ENCODE measurements at regions not wholly inside any gene's neighbourhood (a gene's known extent, or its start where the extent isn't known, plus 50 kb on each side); places are given as distances from the start of the nearest gene placed in this dataset.

DNA sequence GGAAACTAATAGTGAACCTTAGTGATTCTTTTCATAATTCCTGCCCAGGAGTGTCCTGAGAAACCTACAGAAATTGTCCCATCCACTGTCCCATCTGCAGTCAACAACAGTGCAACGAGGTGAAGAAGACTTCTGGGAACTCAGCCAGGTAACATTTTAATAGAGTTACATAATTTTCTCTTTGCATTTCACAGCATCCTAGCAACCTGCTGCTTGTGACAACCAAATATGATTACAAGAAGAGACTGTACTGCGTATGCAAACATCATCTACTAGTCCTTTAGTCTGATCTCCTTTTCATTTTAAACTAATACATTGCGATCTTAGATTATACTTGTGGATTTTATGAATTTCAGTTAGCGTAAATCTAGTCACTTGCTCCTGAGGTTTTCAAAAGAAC, 951.6 kb downstream of the TFAP2A start:
- Histone ChIP-seq H3K79me1 (ENCODE audit: insufficient read depth, low read depth, low read length, poor library complexity, severe bottlenecking) (no peaks in the 10 kb centered on the region), H3K18ac (ENCODE audit: insufficient read length, low read depth, low read length) (no peak overlapping the region), H3K9me3 (ENCODE audit: control insufficient read depth, low read depth, low read length) (no peaks in the 10 kb centered on the region), H2BK12ac (ENCODE audit: insufficient read length, low read depth, low read length) (no peak overlapping the region), H3K27ac (ENCODE audit: insufficient read length, low read depth, low read length) (no peak overlapping the region), H4K91ac (ENCODE audit: insufficient read length, low read depth, low read length) (no peak overlapping the region), H2BK15ac (ENCODE audit: low read depth, low read length) (no peak overlapping the region), H3K4me1 (ENCODE audit: insufficient read depth, low read length) (no peaks in the 10 kb centered on the region), H2AK5ac (ENCODE audit: insufficient read length, low read length) (no peak overlapping the region), H4K8ac (replicated peaks; ENCODE audit: insufficient read length, low read depth, low read length) (no peak overlapping the region), H3K56ac (ENCODE audit: insufficient read length, low read depth, low read length) (no peak overlapping the region), H3K9ac (ENCODE audit: extremely low read depth, insufficient read length, low read length) (no peak overlapping the region), H3T11ph (ENCODE audit: low read length) (no peak overlapping the region), H2AFZ (ENCODE audit: low read length) (no peak overlapping the region), H3K23ac (ENCODE audit: insufficient read length, low read depth, low read length) (no peak overlapping the region), H3K4ac (ENCODE audit: low read depth, low read length) (no peak overlapping the region), H2BK120ac (ENCODE audit: low read depth, low read length, poor library complexity, severe bottlenecking) (no peak overlapping the region), H2BK5ac (ENCODE audit: insufficient read length, low read length) (no peak overlapping the region), H3K14ac (ENCODE audit: insufficient read depth, low read length) (no peak overlapping the region), H2BK20ac (ENCODE audit: low read depth, low read length, poor library complexity, severe bottlenecking) (no peak overlapping the region), H3K27me3 (ENCODE audit: insufficient read depth, low read length) (no peaks in the 10 kb centered on the region), H3K79me2 (ENCODE audit: insufficient read depth, low read length) (no peaks in the 10 kb centered on the region), H3K23me2 (ENCODE audit: insufficient read length, low read depth, low read length, poor library complexity, severe bottlenecking) (no peaks in the 10 kb centered on the region), H3K4me2 (ENCODE audit: insufficient read depth, insufficient read length, low read length) (no peak overlapping the region), H4K20me1 (ENCODE audit: control insufficient read depth, insufficient read depth, insufficient read length) (no peaks in the 10 kb centered on the region), H4K5ac (ENCODE audit: insufficient read length, low read depth, low read length) (no peak overlapping the region)
- H3K4me3 Mint-ChIP-seq = no peak overlapping the region
- TF ChIP-seq, protein P1, sequence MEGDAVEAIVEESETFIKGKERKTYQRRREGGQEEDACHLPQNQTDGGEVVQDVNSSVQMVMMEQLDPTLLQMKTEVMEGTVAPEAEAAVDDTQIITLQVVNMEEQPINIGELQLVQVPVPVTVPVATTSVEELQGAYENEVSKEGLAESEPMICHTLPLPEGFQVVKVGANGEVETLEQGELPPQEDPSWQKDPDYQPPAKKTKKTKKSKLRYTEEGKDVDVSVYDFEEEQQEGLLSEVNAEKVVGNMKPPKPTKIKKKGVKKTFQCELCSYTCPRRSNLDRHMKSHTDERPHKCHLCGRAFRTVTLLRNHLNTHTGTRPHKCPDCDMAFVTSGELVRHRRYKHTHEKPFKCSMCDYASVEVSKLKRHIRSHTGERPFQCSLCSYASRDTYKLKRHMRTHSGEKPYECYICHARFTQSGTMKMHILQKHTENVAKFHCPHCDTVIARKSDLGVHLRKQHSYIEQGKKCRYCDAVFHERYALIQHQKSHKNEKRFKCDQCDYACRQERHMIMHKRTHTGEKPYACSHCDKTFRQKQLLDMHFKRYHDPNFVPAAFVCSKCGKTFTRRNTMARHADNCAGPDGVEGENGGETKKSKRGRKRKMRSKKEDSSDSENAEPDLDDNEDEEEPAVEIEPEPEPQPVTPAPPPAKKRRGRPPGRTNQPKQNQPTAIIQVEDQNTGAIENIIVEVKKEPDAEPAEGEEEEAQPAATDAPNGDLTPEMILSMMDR (conservative IDR thresholded peaks at IDR 0.05) = no peak
- no peak for DNase-seq
- no CpG with 5 or more reads among the region's 4 CpGs for WGBS (ENCODE audit: extremely low coverage, insufficient read length, low lambda C conversion rate)
- no peaks in the 10 kb centered on the region for H3K27me3 Mint-ChIP-seq (ENCODE audit: low read depth)
- H3K27ac Mint-ChIP-seq = no peak overlapping the region
- peaks cover 0 to 9% (median 8%) of the 10 kb centered on the region in 3 experiments; a peak in 6 of 7 replicates for H3K36me3 Mint-ChIP-seq (ENCODE audit: insufficient read depth in 1 of 3, low read depth in 3 of 3)
- peaks cover 8 to 10% of the 10 kb centered on the region in 2 experiments; a peak in 4 of 5 replicates for H3K9me3 Mint-ChIP-seq
- peaks cover 17 to 22% of the 10 kb centered on the region in 2 experiments for H3K4me1 Mint-ChIP-seq

All from H9 (cell line).